K562 (cell line): ENCODE measurements at regions not wholly inside any gene's neighbourhood (a gene's known extent, or its start where the extent isn't known, plus 50 kb on each side); places are given as distances from the start of the nearest gene placed in this dataset.

Experiments used
- CEBPB ChIP-seq: fragments of 450-650 bp; IDR thresholded peaks from 2 replicates; pipeline ENCODE4 v1.6.1; 2016; ENCODE audit warnings: missing genetic modification characterization, missing compliant biosample characterization
- CTCF ChIP-seq, 3 experiments: IDR thresholded peaks in 2 of 3; conservative IDR thresholded peaks in 1 of 3; 2 replicates each; pipeline ENCODE4 v1.5.1; 2011 to 2012; ENCODE audit warnings: low read length in 3 of 3, mild to moderate bottlenecking in 3 of 3, control low read depth in 2 of 3, improper control_type of control experiment in 1 of 3, inconsistent platforms in 1 of 3, low read depth in 1 of 3, mixed read lengths in 1 of 3, moderate library complexity in 1 of 3; ENCODE audit not compliant: insufficient read depth in 2 of 3
- GABPA ChIP-seq: fragments of 200-800 bp; sonication (Bioruptor generic); conservative IDR thresholded peaks from 2 replicates; pipeline ENCODE4 v1.6.1; 2016; ENCODE audit warnings: low read depth, missing genetic modification characterization, missing compliant biosample characterization
- GTF2F1 ChIP-seq: IDR thresholded peaks from 2 replicates; pipeline ENCODE4 v1.6.1; 2011; ENCODE audit warnings: low read depth, low read length, improper control_type of control experiment
- HDAC2 ChIP-seq: fragments of 450-650 bp; IDR thresholded peaks from 2 replicates; pipeline ENCODE4 v1.6.1; 2016; ENCODE audit warnings: mild to moderate bottlenecking
- MTA3 ChIP-seq: fragments of 450-650 bp; formaldehyde crosslinking; IDR thresholded peaks from 2 replicates; pipeline ENCODE4 v1.6.1; 2017; ENCODE audit warnings: mild to moderate bottlenecking, borderline replicate concordance
- NFYB ChIP-seq: IDR thresholded peaks from 2 replicates; pipeline ENCODE4 v1.6.1; 2011; ENCODE audit warnings: mild to moderate bottlenecking, moderate library complexity; ENCODE audit not compliant: insufficient read length; ENCODE audit errors: extremely low read depth
- POLR2A ChIP-seq: fragments of 450-650 bp; conservative IDR thresholded peaks from 2 replicates; pipeline ENCODE4 v1.6.1; 2016
- REST ChIP-seq, 2 experiments: fragments of 450-650 bp; formaldehyde crosslinking in 1 of 2; IDR thresholded peaks; 2 replicates each; pipeline versions ENCODE4 v1.4.0 to v1.6.1; 2014 to 2020; ENCODE audit warnings: mild to moderate bottlenecking in 2 of 2, borderline replicate concordance in 1 of 2, low read depth in 1 of 2
- SRSF3 ChIP-seq: fragments of 200-400 bp; formaldehyde crosslinking; IDR thresholded peaks from 2 replicates; pipeline ENCODE4 v1.6.1; 2016; ENCODE audit warnings: mild to moderate bottlenecking, low read length, moderate library complexity; ENCODE audit not compliant: insufficient read depth
- TAF1 ChIP-seq: IDR thresholded peaks from 2 replicates; pipeline ENCODE4 v1.6.1; 2011; ENCODE audit warnings: mild to moderate bottlenecking, low read length, moderate library complexity; ENCODE audit not compliant: insufficient read depth, control insufficient read depth, severe bottlenecking; ENCODE audit errors: extremely low read depth
- USF2 ChIP-seq: sonication (generic); formaldehyde crosslinking; IDR thresholded peaks from 2 replicates; pipeline ENCODE4 v1.5.0; 2020; ENCODE audit warnings: missing genetic modification reagents
- ZNF239 ChIP-seq: fragments of 250-450 bp; sonication (Bioruptor Pico); IDR thresholded peaks from 2 replicates; pipeline ENCODE4 v1.4.0; 2020; ENCODE audit warnings: mild to moderate bottlenecking

- TF ChIP-seq REST (IDR thresholded peaks at IDR 0.05; ENCODE audit: borderline replicate concordance) (no peak), REST (CRISPR knock-in tag; IDR thresholded peaks at IDR 0.05; ENCODE audit: low read depth) (no peak), NFYB (no peak), ZNF239 (CRISPR knock-in tag) (no peak), GTF2F1 (no peak), HDAC2 (no peak), GABPA (tag) (no peak), USF2 (CRISPR knock-in tag) (no peak), TAF1 (no peak), CTCF (IDR thresholded peaks at IDR 0.05 in 2 of 3, conservative IDR thresholded peaks at IDR 0.05 in 1 of 3; ENCODE audit: insufficient read depth in 2 of 3, low read depth in 1 of 3, low read length in 3 of 3) (no peak), CEBPB (tag) (no peak), MTA3 (no peak), SRSF3 (no peak), POLR2A (no peak)
Measured at GRCh38 chr5:67795781-67796477, 419.6 kb upstream of the PIK3R1 start.
